ENCODE measurements at regions not wholly inside any gene's neighbourhood (a gene's known extent, or its start where the extent isn't known, plus 50 kb on each side); places are given as distances from the start of the nearest gene placed in this dataset.
"Not testable (repeated sequence)": the region's sequence is repeated elsewhere in the genome, so short reads cannot be mapped to it uniquely, and the experiment has no call there.

- DNase-seq = not testable (repeated sequence)
These were observed 315.0 kb upstream of the PLGLB2 start for GRCh38 chr2:87432711-87433453.

GRCh38 chr2:87436007-87436406 is 311.9 kb upstream of the PLGLB2 start:
- not testable (repeated sequence) for DNase-seq

- DNase-seq = not testable (repeated sequence)
These were observed 310.1 kb upstream of the PLGLB2 start for GRCh38 chr2:87437701-87438260.

DNA sequence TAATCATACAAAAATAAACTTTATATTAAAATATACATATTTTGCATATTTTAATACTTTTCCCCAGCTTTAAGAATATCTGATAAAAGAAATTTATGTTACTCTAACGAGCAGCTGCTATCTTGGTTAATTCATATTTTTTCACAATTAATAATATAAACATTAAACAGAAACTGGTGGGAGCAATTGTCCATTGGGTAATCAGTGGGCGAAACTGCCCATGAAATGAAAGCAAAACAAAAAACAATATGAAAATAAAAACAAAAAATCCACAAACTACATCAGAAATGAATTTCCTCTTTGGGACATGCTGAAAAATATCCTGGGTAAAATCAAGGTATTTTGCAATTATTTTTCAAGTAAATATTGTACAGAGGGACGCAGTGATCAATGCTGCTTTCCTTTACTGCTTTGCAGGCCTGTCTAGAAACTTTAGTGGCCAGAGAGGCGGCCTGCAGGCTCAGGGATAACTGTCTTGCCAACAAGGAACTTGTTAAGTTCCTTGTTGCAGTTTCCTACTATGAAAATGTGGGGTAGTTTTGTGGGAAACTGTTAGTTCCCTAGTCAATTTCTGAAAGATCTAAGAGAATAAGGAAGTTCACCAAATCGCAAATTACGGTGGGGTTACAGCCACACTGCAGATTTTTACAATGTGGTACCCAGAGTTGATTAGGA is 309.0 kb upstream of the PLGLB2 start:
- DNase-seq = not testable (repeated sequence)

DNA sequence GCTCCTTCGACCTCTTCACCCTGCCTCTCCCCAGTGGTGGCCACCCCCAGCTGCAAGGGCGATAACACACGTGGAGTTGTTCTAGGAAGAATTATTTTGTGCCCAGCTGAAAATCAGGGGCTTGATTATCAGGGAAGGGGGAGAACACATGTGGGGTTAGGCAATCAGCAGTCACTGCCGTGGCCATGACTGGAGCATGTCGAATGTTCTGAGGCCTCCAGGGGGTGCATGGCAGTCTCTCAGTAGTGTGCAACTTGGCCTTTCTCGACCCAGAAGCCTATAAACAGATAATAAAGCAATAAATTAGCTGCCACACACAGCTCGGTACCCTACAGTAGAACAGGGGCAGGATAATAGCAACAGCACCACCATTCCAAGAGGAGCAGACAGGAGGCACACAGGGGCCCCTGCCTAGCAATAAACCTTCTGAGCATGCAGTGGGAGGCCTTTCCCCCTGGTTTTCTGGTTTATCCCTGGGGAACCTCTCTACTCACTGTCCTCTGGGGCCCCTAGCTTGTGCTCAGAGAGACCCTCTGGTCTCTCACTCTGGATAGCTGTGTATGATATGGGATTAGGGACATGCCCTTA is 308.2 kb upstream of the PLGLB2 start:
- not testable (repeated sequence) for DNase-seq

- not testable (repeated sequence) for DNase-seq
These were observed 307.2 kb upstream of the PLGLB2 start for GRCh38 chr2:87440650-87441049.

DNA sequence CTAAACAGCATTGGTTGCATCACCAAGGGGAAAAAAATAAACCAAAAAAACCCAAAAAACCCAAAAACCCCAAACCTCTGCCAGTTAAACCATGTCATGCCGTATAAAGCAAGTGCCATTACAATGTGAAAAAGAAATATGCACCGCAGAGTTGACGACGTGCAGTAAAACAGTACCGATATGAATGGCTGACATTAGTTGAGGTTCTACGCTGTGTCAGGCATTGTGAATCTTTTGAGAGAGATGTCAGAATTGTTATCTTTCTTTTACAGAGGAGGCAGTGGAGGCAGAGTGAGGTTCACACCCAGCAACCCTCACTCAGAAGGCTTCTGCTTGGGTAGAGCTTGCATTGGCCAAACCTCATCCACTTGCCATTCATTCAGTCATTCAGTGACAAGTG is 306.5 kb upstream of the PLGLB2 start:
- DNase-seq = not testable (repeated sequence)

- not testable (repeated sequence) for DNase-seq
These were observed 304.8 kb upstream of the PLGLB2 start for GRCh38 chr2:87442983-87443577.

GRCh38 chr2:87444951-87445350 is 302.9 kb upstream of the PLGLB2 start:
- not testable (repeated sequence) for DNase-seq

- not testable (repeated sequence) for DNase-seq
These were observed 302.1 kb upstream of the PLGLB2 start for GRCh38 chr2:87445613-87446312.

DNA sequence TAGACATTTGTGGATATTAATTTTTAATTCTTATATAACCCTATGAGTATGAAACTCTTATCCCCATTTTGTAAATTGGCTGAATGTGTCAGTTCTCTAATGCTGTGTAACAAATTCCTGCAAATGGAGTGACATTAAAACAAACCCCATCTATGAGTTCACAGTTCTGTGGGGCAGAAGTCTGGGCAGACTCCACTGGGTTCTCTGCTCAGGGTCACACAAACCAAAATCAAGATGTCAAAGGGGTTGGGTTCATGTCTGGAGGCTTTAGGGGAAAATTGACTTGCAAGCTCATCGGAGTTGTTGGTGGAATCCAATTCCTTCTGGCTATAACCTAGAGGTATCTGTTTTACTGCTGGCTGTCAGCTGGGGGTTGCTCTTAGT is 301.6 kb upstream of the PLGLB2 start:
- not testable (repeated sequence) for DNase-seq

DNA sequence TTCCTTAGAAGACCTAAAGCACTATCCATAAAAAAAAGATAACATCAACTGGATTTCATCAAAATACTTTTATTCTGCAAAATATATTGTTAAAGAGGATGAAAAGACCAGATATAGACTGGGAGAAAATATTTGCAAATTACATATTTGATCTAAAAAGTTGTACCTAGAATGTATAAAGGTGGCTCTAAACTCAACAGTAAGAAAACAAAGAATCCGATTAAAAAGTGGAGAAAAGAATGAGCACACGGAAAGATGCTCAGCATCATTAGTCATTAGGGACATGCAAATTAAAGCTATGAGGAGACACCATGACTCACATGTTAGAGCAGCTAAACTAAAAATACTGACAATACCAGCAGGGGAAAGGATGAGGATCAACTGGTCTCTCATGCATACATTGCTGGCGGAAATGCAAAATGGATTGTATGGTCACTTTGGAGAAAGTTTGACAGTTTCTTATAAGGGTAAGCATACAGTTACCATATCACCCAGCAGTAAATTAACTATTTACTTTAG is 298.4 kb upstream of the PLGLB2 start:
- peak; percentile 9 for DNase-seq

DNA sequence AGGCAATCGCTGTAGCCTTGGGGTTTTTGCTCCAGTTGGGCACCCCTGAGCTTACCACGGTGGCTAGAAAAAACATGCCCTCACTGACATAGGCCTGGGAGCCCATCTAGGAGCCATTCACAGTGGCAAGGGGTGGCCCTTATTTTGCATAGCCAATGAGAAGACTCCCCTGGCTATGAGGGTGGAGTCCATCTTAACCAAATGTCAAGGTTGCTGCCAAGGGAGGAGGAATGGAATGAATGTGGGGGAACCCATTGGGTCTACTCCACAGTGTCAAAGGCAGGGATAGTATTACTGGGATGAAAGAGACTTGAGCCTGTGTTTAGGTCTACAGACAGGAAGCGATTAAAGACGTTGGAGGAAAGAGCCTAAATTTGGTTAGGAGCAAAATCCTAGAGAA is 295.7 kb upstream of the PLGLB2 start:
- peak; percentile 69 for DNase-seq

DNA sequence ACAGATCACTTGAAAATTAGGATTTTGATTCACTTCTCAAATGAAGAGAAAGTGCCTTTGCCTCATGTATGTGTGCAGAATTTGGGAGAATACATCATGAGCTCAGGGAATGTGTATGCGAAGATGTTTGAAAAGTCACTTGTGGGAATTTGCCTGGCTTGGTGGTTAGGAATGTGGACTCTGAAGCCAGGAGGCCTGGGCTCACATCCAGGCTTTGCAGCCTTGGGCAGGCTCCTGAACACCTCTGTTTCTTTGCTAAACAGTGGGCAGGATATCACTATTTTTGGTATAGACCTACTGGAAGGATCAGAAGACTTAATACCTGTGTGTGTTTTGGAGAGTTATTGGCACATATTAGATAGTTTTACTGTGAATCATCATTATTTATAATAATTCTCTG is 295.0 kb upstream of the PLGLB2 start:
- DNase-seq = peak; percentile 88

DNA sequence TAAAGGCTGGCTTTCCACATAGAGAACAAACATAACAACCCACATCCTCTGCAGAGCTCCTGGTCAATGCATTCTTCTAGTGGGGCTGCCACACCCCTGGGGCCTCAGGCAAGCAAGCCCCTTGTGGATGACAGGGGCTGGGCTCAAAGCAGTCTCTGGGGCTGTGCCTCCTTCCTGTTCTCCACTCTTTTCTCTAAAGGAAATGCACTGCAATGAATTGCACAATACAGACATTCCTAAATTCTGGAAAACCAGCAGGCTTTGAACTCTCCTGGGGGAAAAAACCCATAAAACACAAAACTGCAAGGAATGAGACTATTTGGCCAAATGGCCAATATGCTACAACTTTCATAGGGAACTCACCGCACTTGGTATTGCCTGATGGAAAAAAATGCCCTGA is 293.9 kb upstream of the PLGLB2 start:
- peak; percentile 95 for DNase-seq

GRCh38 chr2:87454421-87454820 is 293.5 kb upstream of the PLGLB2 start:
- peak; percentile 86 for DNase-seq

- DNase-seq = not testable (repeated sequence)
These were observed 292.6 kb upstream of the PLGLB2 start for GRCh38 chr2:87455209-87455853.

DNA sequence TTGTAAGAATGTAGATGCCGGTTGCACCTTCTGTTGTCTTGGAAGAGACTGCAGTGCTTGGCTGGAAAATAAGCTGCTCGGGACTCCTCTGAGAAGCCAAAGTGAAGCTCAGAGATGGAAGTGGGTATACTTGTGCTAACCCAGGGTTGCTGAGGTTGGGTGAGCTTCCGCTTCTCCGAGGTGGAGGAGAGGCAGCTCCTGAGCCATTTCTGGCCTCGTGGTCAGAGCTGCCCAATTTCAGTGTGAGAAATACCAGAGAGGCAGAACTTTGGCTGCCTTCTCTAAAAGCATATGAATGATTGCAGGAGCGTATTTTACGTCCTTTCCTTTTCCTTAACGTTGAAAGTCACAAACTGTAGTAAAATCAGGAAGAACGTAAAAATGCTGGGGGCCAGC is 292.0 kb upstream of the PLGLB2 start:
- not testable (repeated sequence) for DNase-seq

- DNase-seq = peak; percentile 33
These were observed 291.3 kb upstream of the PLGLB2 start for GRCh38 chr2:87456477-87457128.

DNA sequence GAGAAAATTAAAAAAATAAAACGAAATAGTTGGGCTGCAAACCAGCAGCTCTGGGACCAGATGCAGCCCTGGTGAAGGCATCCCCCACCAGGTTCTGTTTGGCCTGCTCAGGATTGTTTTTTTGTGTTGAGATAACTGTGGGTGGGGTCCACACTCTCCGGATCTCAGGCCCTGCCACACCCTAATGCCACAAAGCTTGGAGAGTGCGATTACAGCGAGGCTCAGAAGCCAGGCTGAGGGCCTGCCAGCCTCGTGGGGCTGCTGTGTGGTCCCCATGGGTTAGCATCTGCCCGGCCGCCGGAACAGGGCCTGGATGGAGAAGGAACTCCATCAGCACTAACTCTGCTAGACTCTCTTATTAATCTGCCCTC is 290.8 kb upstream of the PLGLB2 start:
- DNase-seq = not testable (repeated sequence)

- not testable (repeated sequence) for DNase-seq
These were observed 288.9 kb upstream of the PLGLB2 start for GRCh38 chr2:87458938-87459337.

Measured in fibroblast of skin of scalp (primary cell).